ENCODE measurements at regions not wholly inside any gene's neighbourhood (a gene's known extent, or its start where the extent isn't known, plus 50 kb on each side); places are given as distances from the start of the nearest gene placed in this dataset.

DNA sequence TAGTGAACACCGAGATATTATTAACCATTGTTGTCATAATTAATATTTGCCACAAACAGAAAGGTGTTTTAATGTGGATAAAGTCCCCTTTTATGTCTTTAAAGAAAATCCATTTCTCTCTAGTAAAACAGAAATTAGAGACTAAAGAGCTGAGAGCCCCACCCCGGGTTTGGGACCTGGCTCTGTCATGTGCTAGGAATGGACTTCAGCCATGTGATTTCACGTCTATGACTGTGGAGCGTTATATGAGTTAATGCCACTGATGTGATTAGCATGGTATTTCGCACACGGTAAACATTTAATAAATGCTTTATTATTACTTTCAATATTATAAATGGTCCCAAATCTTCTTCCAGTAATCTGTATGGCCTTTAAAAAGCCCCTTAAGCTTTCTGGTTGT, 205.0 kb upstream of the NFIA start:
- Histone ChIP-seq H4K20me1 (ENCODE audit: insufficient read depth) (no peaks in the 10 kb centered on the region), H3K4me2 (no peak overlapping the region), H3K36me3 (ENCODE audit: low read depth) (no peaks in the 10 kb centered on the region), H3K79me2 (ENCODE audit: low read depth) (no peaks in the 10 kb centered on the region), H3K27me3 (ENCODE audit: insufficient read depth, low read depth) (no peaks in the 10 kb centered on the region), H3K4me3 (no peak overlapping the region), H2AFZ (no peak overlapping the region), H3K4me1 (replicated peaks; ENCODE audit: insufficient read depth) (0 out of 2 replicates have a peak, but pooled peaks cover 6% of the 10 kb centered on the region), H3F3A (ENCODE audit: insufficient read depth, low read depth) (no peaks in the 10 kb centered on the region), H3K9me3 (ENCODE audit: insufficient read depth, low read depth) (no peaks in the 10 kb centered on the region), H3K9me2 (ENCODE audit: insufficient read depth) (0 out of 2 replicates have a peak, but pooled peaks cover 3% of the 10 kb centered on the region), H3K27ac (no peak overlapping the region)
- ChIA-PET CTCF (no interaction called here), POLR2A (ENCODE audit: unreplicated experiment) (no interaction called here)
- no peak for TF ChIP-seq EZH2 (IDR thresholded peaks at IDR 0.05; ENCODE audit: low read depth)
- TF ChIP-seq, protein P1, sequence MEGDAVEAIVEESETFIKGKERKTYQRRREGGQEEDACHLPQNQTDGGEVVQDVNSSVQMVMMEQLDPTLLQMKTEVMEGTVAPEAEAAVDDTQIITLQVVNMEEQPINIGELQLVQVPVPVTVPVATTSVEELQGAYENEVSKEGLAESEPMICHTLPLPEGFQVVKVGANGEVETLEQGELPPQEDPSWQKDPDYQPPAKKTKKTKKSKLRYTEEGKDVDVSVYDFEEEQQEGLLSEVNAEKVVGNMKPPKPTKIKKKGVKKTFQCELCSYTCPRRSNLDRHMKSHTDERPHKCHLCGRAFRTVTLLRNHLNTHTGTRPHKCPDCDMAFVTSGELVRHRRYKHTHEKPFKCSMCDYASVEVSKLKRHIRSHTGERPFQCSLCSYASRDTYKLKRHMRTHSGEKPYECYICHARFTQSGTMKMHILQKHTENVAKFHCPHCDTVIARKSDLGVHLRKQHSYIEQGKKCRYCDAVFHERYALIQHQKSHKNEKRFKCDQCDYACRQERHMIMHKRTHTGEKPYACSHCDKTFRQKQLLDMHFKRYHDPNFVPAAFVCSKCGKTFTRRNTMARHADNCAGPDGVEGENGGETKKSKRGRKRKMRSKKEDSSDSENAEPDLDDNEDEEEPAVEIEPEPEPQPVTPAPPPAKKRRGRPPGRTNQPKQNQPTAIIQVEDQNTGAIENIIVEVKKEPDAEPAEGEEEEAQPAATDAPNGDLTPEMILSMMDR (conservative IDR thresholded peaks at IDR 0.05) = no peak
- DNase-seq = no peak
- intact Hi-C loops (cut with micrococcal nuclease; ENCODE audit: unreplicated experiment) = loop anchor here (5.0 kb wide), 1 partner anchor 65 kb away; no protein-coding TSS in a partner anchor
- BruUV-seq (replicated peaks) = no TSS peak

DNA sequence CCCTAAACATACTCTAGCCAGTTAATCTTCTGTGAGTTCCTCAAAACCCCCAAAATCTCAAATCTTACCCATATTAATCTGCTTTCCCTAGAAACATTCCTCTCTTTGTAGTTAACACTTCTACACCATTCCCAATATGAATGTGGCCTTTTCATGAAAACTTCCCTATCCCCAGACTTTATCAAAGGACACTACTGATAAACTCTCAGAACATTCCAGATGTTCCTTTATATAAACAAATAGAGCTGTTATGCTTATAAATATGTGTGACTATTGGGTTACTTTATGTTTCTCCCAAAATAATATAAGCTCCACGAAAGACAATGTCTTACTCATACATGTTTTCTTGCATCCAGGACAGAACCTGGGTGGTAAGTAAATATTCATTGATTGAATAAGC, 205.4 kb upstream of the NFIA start:
- no peak overlapping the region for H3K4me3 ChIP-seq
- no peak overlapping the region for H3K4me2 ChIP-seq
- POLR2A ChIA-PET (ENCODE audit: unreplicated experiment) = no interaction called here
- H2AFZ ChIP-seq = no peak overlapping the region
- H4K20me1 ChIP-seq (ENCODE audit: insufficient read depth) = no peaks in the 10 kb centered on the region
- H3K27ac ChIP-seq = no peak overlapping the region
- no peaks in the 10 kb centered on the region for H3K79me2 ChIP-seq (ENCODE audit: low read depth)
- H3K36me3 ChIP-seq (ENCODE audit: low read depth) = no peaks in the 10 kb centered on the region
- intact Hi-C loops (cut with micrococcal nuclease; ENCODE audit: unreplicated experiment) = loop anchor here (5.0 kb wide), 1 partner anchor 65 kb away; no protein-coding TSS in a partner anchor
- no peaks in the 10 kb centered on the region for H3K9me3 ChIP-seq (ENCODE audit: insufficient read depth, low read depth)
- BruUV-seq (replicated peaks) = no TSS peak
- TF ChIP-seq EZH2 (IDR thresholded peaks at IDR 0.05; ENCODE audit: low read depth) = no peak
- TF ChIP-seq, protein P1 (conservative IDR thresholded peaks at IDR 0.05) = no peak
- no peaks in the 10 kb centered on the region for H3F3A ChIP-seq (ENCODE audit: insufficient read depth, low read depth)
- CTCF ChIA-PET = no interaction called here
- DNase-seq = no peak
- 0 out of 2 replicates have a peak, but pooled peaks cover 3% of the 10 kb centered on the region for H3K9me2 ChIP-seq (ENCODE audit: insufficient read depth)
- H3K27me3 ChIP-seq (ENCODE audit: insufficient read depth, low read depth) = no peaks in the 10 kb centered on the region
- H3K4me1 ChIP-seq (replicated peaks; ENCODE audit: insufficient read depth) = 0 out of 2 replicates have a peak, but pooled peaks cover 6% of the 10 kb centered on the region

DNA sequence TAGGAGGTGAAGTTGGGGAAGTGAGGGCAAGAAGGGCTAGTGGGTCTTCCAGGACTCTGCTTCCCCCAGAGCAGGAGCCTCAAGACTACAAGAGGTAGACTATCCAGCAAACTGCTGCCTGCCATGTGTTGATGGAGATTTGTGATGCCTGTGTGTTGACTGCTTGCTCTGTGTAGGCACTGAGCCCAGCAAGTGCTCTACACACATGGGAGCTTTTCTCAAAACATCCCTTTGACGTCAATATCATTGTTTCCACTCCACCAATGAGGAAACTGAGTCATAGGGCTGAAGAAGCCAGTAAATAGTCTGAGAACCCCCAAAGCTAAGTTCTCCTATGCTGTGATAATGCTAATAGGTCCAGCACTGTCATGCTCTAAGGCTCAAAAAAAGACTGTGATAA, 207.2 kb upstream of the NFIA start:
- H3K4me1 ChIP-seq (replicated peaks; ENCODE audit: insufficient read depth) = 0 out of 2 replicates have a peak, but pooled peaks cover 6% of the 10 kb centered on the region
- POLR2A ChIA-PET (ENCODE audit: unreplicated experiment) = no interaction called here
- intact Hi-C loops (cut with micrococcal nuclease; ENCODE audit: unreplicated experiment) = loop anchor here (5.0 kb wide), 1 partner anchor 67 kb away; no protein-coding TSS in a partner anchor
- H3K4me3 ChIP-seq = no peak overlapping the region
- CTCF ChIA-PET = interaction anchor here (0.5 to 0.6 kb wide), 2 partner anchors 29 to 55 kb away, joined by 4 to 5 read pairs; no protein-coding TSS in a partner anchor
- no peak overlapping the region for H3K4me2 ChIP-seq
- H3K27ac ChIP-seq = no peak overlapping the region
- no peaks in the 10 kb centered on the region for H3K79me2 ChIP-seq (ENCODE audit: low read depth)
- no peaks in the 10 kb centered on the region for H3F3A ChIP-seq (ENCODE audit: insufficient read depth, low read depth)
- BruUV-seq (replicated peaks) = no TSS peak
- no peaks in the 10 kb centered on the region for H3K9me3 ChIP-seq (ENCODE audit: insufficient read depth, low read depth)
- H2AFZ ChIP-seq = no peak overlapping the region
- DNase-seq = no peak
- no peak for TF ChIP-seq EZH2 (IDR thresholded peaks at IDR 0.05; ENCODE audit: low read depth)
- TF ChIP-seq, protein P1 (conservative IDR thresholded peaks at IDR 0.05) = no peak
- no peaks in the 10 kb centered on the region for H4K20me1 ChIP-seq (ENCODE audit: insufficient read depth)
- H3K27me3 ChIP-seq (ENCODE audit: insufficient read depth, low read depth) = no peaks in the 10 kb centered on the region
- H3K36me3 ChIP-seq (ENCODE audit: low read depth) = no peaks in the 10 kb centered on the region
- H3K9me2 ChIP-seq (ENCODE audit: insufficient read depth) = 0 out of 2 replicates have a peak, but pooled peaks cover 3% of the 10 kb centered on the region
